Head of caudate nucleus (tissue), 42 donors: ENCODE measurements at regions not wholly inside any gene's neighbourhood (a gene's known extent, or its start where the extent isn't known, plus 50 kb on each side); places are given as distances from the start of the nearest gene placed in this dataset.
A peak's percentile ranks its signal among the peaks of the same experiment; 100 is the strongest.
"Not testable (repeated sequence)": the region's sequence is repeated elsewhere in the genome, so short reads cannot be mapped to it uniquely, and the experiment has no call there.

ENCODE experiments used
- DNase-seq, 42 donors: peaks; one replicate each; pipeline versions ENCODE4 v3.0.0 to v3.0.0-alpha.2; 2020 to 2021; ENCODE audit warnings: mixed read lengths in 7 of 42
- intact Hi-C: fragments of 100-400 bp; cut with DNase I; formaldehyde crosslinking; loops from one replicate; pipeline ENCODE4 v1.15.0; 2022

- intact Hi-C loops, result no loop called here
- no peak for DNase-seq
Measured at GRCh38 chr18:62442391-62442790, 80.4 kb upstream of the ZCCHC2 start.

- intact Hi-C loops, result no loop called here
- no peak for DNase-seq
Measured at GRCh38 chr18:62445386-62445917, 77.4 kb upstream of the ZCCHC2 start.

GRCh38 chr18:62446511-62446910 is 76.3 kb upstream of the ZCCHC2 start:
- DNase-seq, result no peak
- intact Hi-C loops, result no loop called here

GRCh38 chr18:62447652-62448051 is 75.2 kb upstream of the ZCCHC2 start:
- intact Hi-C loops, result no loop called here
- no peak for DNase-seq

- no peak for DNase-seq
- intact Hi-C loops, result no loop called here
Measured at GRCh38 chr18:62448426-62448825, 74.4 kb upstream of the ZCCHC2 start.

- DNase-seq, result no peak
- intact Hi-C loops, result no loop called here
Measured at GRCh38 chr18:62449490-62450104, 73.2 kb upstream of the ZCCHC2 start.

GRCh38 chr18:62450175-62450545 is 72.7 kb upstream of the ZCCHC2 start:
- intact Hi-C loops, result no loop called here
- DNase-seq, result no peak

GRCh38 chr18:62450546-62451410 is 72.0 kb upstream of the ZCCHC2 start:
- peak in 28 of 42 donors; percentile 4 to 81 (median 26) for DNase-seq
- intact Hi-C loops, result no loop called here

- intact Hi-C loops, result no loop called here
- DNase-seq, result no peak
Measured at GRCh38 chr18:62452280-62452831, 70.5 kb upstream of the ZCCHC2 start.

GRCh38 chr18:62453864-62454263 is 69.0 kb upstream of the ZCCHC2 start:
- DNase-seq, result no peak
- intact Hi-C loops, result no loop called here

GRCh38 chr18:62454527-62454926 is 68.3 kb upstream of the ZCCHC2 start:
- no peak for DNase-seq
- intact Hi-C loops, result no loop called here

- intact Hi-C loops, result no loop called here
- no peak for DNase-seq
Measured at GRCh38 chr18:62455222-62455621, 67.6 kb upstream of the ZCCHC2 start.

GRCh38 chr18:62457877-62458276 is 64.9 kb upstream of the ZCCHC2 start:
- intact Hi-C loops, result no loop called here

GRCh38 chr18:62458346-62458745 is 64.5 kb upstream of the ZCCHC2 start:
- peak in 4 of 42 donors; percentile 11 to 38 (median 16) for DNase-seq
- intact Hi-C loops, result no loop called here

More at GRCh38 chr18:62457877-62458276, 64.9 kb upstream of the ZCCHC2 start:
- no peak for DNase-seq

- DNase-seq, result no peak
- intact Hi-C loops, result no loop called here
Measured at GRCh38 chr18:62458868-62459716, 63.7 kb upstream of the ZCCHC2 start.

- DNase-seq, result no peak
- intact Hi-C loops, result no loop called here
Measured at GRCh38 chr18:62460851-62461300, 61.9 kb upstream of the ZCCHC2 start.

- no peak for DNase-seq
- intact Hi-C loops, result no loop called here
Measured at GRCh38 chr18:62461591-62461990, 61.2 kb upstream of the ZCCHC2 start.

- intact Hi-C loops, result no loop called here
- DNase-seq, result no peak
Measured at GRCh38 chr18:62464266-62464665, 58.6 kb upstream of the ZCCHC2 start.

GRCh38 chr18:62469131-62469530 is 53.7 kb upstream of the ZCCHC2 start:
- intact Hi-C loops, DNase-seq: not testable (repeated sequence)
